NCI-H2171 (cell line): ENCODE measurements at regions not wholly inside any gene's neighbourhood (a gene's known extent, or its start where the extent isn't known, plus 50 kb on each side); places are given as distances from the start of the nearest gene placed in this dataset.
"Not testable (repeated sequence)": the region's sequence is repeated elsewhere in the genome, so short reads cannot be mapped to it uniquely, and the experiment has no call there.

Source experiments
- DNase-seq: peaks from one replicate; lab custom pipeline; 2025; lab: John Stamatoyannopoulos, UW

- DNase-seq = no peak
Observed at GRCh38 chr7:106375499-106375898, 90.7 kb upstream of the NAMPT start.

GRCh38 chr7:106374437-106374836 lies 89.7 kb upstream of the NAMPT start:
- no peak for DNase-seq

GRCh38 chr7:106372595-106373318 lies 88.0 kb upstream of the NAMPT start:
- DNase-seq = no peak

GRCh38 chr7:106372126-106372525 lies 87.3 kb upstream of the NAMPT start:
- DNase-seq = no peak

GRCh38 chr7:106371629-106372028 lies 86.8 kb upstream of the NAMPT start:
- DNase-seq = no peak

GRCh38 chr7:106370542-106370941 lies 85.8 kb upstream of the NAMPT start:
- DNase-seq = no peak

GRCh38 chr7:106369816-106370215 lies 85.0 kb upstream of the NAMPT start:
- no peak for DNase-seq

GRCh38 chr7:106369352-106369751 lies 84.6 kb upstream of the NAMPT start:
- DNase-seq = no peak

- DNase-seq = no peak
Observed at GRCh38 chr7:106367664-106368063, 82.9 kb upstream of the NAMPT start.

GRCh38 chr7:106367018-106367420 lies 82.2 kb upstream of the NAMPT start:
- DNase-seq = peak; percentile 3

- DNase-seq = no peak
Observed at GRCh38 chr7:106365252-106366005, 80.6 kb upstream of the NAMPT start.

GRCh38 chr7:106362507-106362906 lies 77.7 kb upstream of the NAMPT start:
- DNase-seq = not testable (repeated sequence)

- DNase-seq = no peak
Observed at GRCh38 chr7:106358103-106358663, 73.4 kb upstream of the NAMPT start.

- DNase-seq = no peak
Observed at GRCh38 chr7:106357675-106358074, 72.9 kb upstream of the NAMPT start.

- no peak for DNase-seq
Observed at GRCh38 chr7:106354822-106355221, 70.0 kb upstream of the NAMPT start.

GRCh38 chr7:106353944-106354343 lies 69.2 kb upstream of the NAMPT start:
- DNase-seq = no peak

- no peak for DNase-seq
Observed at GRCh38 chr7:106348231-106348630, 63.4 kb upstream of the NAMPT start.

GRCh38 chr7:106347229-106347833 lies 62.5 kb upstream of the NAMPT start:
- no peak for DNase-seq

- no peak for DNase-seq
Observed at GRCh38 chr7:106346678-106347217, 62.0 kb upstream of the NAMPT start.

GRCh38 chr7:106346167-106346677 lies 61.4 kb upstream of the NAMPT start:
- DNase-seq = no peak

- no peak for DNase-seq
Observed at GRCh38 chr7:106345421-106346166, 60.8 kb upstream of the NAMPT start.

GRCh38 chr7:106344861-106345260 lies 60.1 kb upstream of the NAMPT start:
- DNase-seq = no peak
